Mesendoderm (in vitro differentiated cells): ENCODE measurements at regions not wholly inside any gene's neighbourhood (a gene's known extent, or its start where the extent isn't known, plus 50 kb on each side); places are given as distances from the start of the nearest gene placed in this dataset.

Experiments
- DNase-seq: peaks from one replicate; pipeline ENCODE4 v3.0.0; 2013
- H2AK5ac ChIP-seq: 2 replicates; pipeline ENCODE4 v1.6.1; 2013; ENCODE audit warnings: low read length, inconsistent platforms
- H2BK120ac ChIP-seq: 2 replicates; pipeline ENCODE4 v1.6.1; 2013; ENCODE audit warnings: low read depth, mild to moderate bottlenecking, low read length, moderate library complexity, mixed read lengths
- H2BK15ac ChIP-seq: replicated peaks from 2 replicates; pipeline ENCODE4 v1.6.1; 2013; ENCODE audit warnings: low read depth, mild to moderate bottlenecking, moderate library complexity
- H2BK5ac ChIP-seq: 2 replicates; pipeline ENCODE4 v1.6.1; 2013; ENCODE audit warnings: low read length, inconsistent platforms
- H3K18ac ChIP-seq: 2 replicates; pipeline ENCODE4 v1.6.1; 2013; ENCODE audit warnings: mild to moderate bottlenecking, low read length, mixed read lengths
- H3K23ac ChIP-seq: one replicate; pipeline ENCODE4 v1.6.1; 2013; ENCODE audit warnings: low read length
- H3K27ac ChIP-seq: 2 replicates; pipeline ENCODE4 v1.5.1; 2013; ENCODE audit warnings: low read depth, mild to moderate bottlenecking, inconsistent platforms, low read length, moderate library complexity
- H3K27me3 ChIP-seq: 2 replicates; pipeline ENCODE4 v1.6.1; 2013; ENCODE audit warnings: low read length, control low read depth, mild to moderate bottlenecking, inconsistent platforms; ENCODE audit not compliant: insufficient read depth, poor library complexity
- H3K36me3 ChIP-seq: 2 replicates; pipeline ENCODE4 v1.6.1; 2013; ENCODE audit warnings: low read length, inconsistent platforms; ENCODE audit not compliant: control insufficient read depth, insufficient read depth
- H3K4ac ChIP-seq: one replicate; pipeline ENCODE4 v1.6.1; 2013; ENCODE audit warnings: low read depth, mild to moderate bottlenecking, low read length, moderate library complexity
- H3K4me1 ChIP-seq: 2 replicates; pipeline ENCODE4 v1.6.1; 2013; ENCODE audit warnings: low read depth, low read length, inconsistent platforms; ENCODE audit not compliant: control insufficient read depth
- H3K4me2 ChIP-seq: 2 replicates; pipeline ENCODE4 v1.6.1; 2013; ENCODE audit warnings: low read length
- H3K4me3 ChIP-seq: 2 replicates; pipeline ENCODE4 v1.5.1; 2013; ENCODE audit warnings: mild to moderate bottlenecking, low read length
- H3K56ac ChIP-seq: one replicate; pipeline ENCODE4 v1.6.1; 2013; ENCODE audit warnings: low read length
- H3K79me1 ChIP-seq: 2 replicates; pipeline ENCODE4 v1.6.1; 2013; ENCODE audit warnings: low read length, inconsistent platforms
- H3K79me2 ChIP-seq: 2 replicates; pipeline ENCODE4 v1.6.1; 2013; ENCODE audit warnings: mild to moderate bottlenecking, low read length; ENCODE audit not compliant: control insufficient read depth, insufficient read depth
- H3K9ac ChIP-seq: 2 replicates; pipeline ENCODE4 v1.6.1; 2013; ENCODE audit warnings: low read length, inconsistent platforms
- H4K5ac ChIP-seq: one replicate; pipeline ENCODE4 v1.6.1; 2013; ENCODE audit warnings: low read length
- H4K8ac ChIP-seq: one replicate; pipeline ENCODE4 v1.6.1; 2013; ENCODE audit warnings: low read depth, mild to moderate bottlenecking, control low read depth, low read length, moderate library complexity
- WGBS: extraction: QIAGEN DNeasy Blood & Tissue Kit; methylation state at CpG from one replicate; pipeline ENCODE4 v1.1.7; 2013; ENCODE audit warnings: low lambda C conversion rate, missing lambda C conversion rate; ENCODE audit not compliant: insufficient coverage; ENCODE audit errors: extremely low coverage; 5-methylcytosine and 5-hydroxymethylcytosine counted together

DNA sequence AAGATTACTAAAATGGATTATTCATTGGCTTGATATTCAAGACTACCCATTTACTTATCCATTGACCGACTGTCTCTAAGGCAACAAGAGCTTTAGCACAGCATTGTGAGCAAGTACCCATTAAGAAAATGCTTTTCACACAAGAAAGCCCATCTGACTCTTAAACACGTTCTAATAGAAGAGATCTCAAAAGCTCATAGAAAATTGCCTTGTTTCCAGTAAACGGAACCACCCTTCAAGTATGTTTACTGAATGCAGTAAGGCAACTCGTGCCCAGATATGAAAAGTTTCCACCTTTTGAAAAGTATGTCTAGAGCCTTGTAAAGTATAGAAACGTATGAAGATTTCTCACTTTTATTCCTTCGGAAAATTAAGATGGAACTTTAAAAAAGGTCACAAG, 655.3 kb upstream of the ALCAM start:
- Histone ChIP-seq H3K56ac (no peak overlapping the region), H3K4me3 (no peak overlapping the region), H3K79me2 (no peaks in the 10 kb centered on the region), H3K4me1 (no peaks in the 10 kb centered on the region), H3K4ac (no peak overlapping the region), H3K79me1 (no peaks in the 10 kb centered on the region), H2BK15ac (no peak overlapping the region), H3K36me3 (no peaks in the 10 kb centered on the region), H2BK5ac (no peak overlapping the region), H4K8ac (no peak overlapping the region), H3K27me3 (no peaks in the 10 kb centered on the region), H3K18ac (no peak overlapping the region), H2BK120ac (no peak overlapping the region), H3K23ac (no peak overlapping the region), H3K9ac (no peak overlapping the region), H3K27ac (no peak overlapping the region), H2AK5ac (no peak overlapping the region), H4K5ac (no peak overlapping the region), H3K4me2 (no peak overlapping the region)
- no peak for DNase-seq
- no CpG with 5 or more reads among the region's 6 CpGs for WGBS

DNA sequence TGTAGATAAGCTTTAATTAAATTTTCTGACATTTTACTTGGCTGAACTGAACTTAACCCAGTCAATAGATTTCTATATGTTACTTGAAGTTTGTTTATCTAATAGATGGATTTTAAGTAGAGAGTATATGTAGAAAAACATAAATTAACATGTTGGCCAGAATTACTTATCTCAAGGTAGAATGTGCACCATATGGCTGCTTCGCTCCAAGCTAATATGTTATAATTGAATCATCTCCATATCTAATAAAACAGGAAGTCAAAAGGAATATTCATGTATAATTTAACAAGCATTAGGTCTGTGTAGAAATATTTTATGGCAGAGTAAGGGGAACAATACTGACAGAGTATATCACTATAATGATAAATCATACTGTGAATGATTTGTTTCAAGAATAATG, 650.7 kb upstream of the ALCAM start:
- H3K56ac ChIP-seq = no peak overlapping the region
- H3K79me2 ChIP-seq = no peaks in the 10 kb centered on the region
- H4K5ac ChIP-seq = no peak overlapping the region
- H2AK5ac ChIP-seq = no peak overlapping the region
- H3K79me1 ChIP-seq = no peaks in the 10 kb centered on the region
- no peak overlapping the region for H4K8ac ChIP-seq
- no peak overlapping the region for H2BK15ac ChIP-seq
- no peaks in the 10 kb centered on the region for H3K4me1 ChIP-seq
- no peaks in the 10 kb centered on the region for H3K27me3 ChIP-seq
- no peak overlapping the region for H3K4ac ChIP-seq
- H3K4me3 ChIP-seq = no peak overlapping the region
- no CpG with 5 or more reads among the region's 1 CpG for WGBS
- no peak for DNase-seq
- no peak overlapping the region for H3K18ac ChIP-seq
- H3K4me2 ChIP-seq = no peak overlapping the region
- H2BK5ac ChIP-seq = no peak overlapping the region
- no peak overlapping the region for H3K27ac ChIP-seq
- H2BK120ac ChIP-seq = no peak overlapping the region
- no peak overlapping the region for H3K23ac ChIP-seq
- H3K9ac ChIP-seq = no peak overlapping the region
- H3K36me3 ChIP-seq = no peaks in the 10 kb centered on the region

DNA sequence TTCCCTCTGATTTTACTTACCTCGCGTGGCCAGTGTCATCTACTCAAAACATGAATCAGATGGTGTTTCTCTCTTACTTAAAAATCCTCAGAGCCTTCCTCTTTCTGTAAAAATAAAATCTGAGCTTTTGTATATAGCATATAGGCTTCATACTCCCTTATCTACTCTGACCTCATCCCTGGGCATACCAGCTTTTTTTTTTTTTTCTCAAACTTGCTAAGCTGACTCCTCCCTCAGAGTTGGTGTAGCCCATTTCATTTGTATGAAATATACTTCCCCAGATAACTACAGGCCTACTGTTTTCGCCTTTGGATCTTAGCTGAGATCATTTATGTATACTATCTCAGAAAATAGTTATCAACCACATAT, 648.9 kb upstream of the ALCAM start:
- no peak overlapping the region for H3K4me3 ChIP-seq
- H3K4ac ChIP-seq = no peak overlapping the region
- H3K79me1 ChIP-seq = no peaks in the 10 kb centered on the region
- H3K9ac ChIP-seq = no peak overlapping the region
- H3K56ac ChIP-seq = no peak overlapping the region
- no peaks in the 10 kb centered on the region for H3K36me3 ChIP-seq
- H3K23ac ChIP-seq = no peak overlapping the region
- no peak overlapping the region for H2BK120ac ChIP-seq
- H3K18ac ChIP-seq = no peak overlapping the region
- H4K8ac ChIP-seq = no peak overlapping the region
- no peaks in the 10 kb centered on the region for H3K79me2 ChIP-seq
- H2AK5ac ChIP-seq = no peak overlapping the region
- H2BK5ac ChIP-seq = no peak overlapping the region
- H3K4me2 ChIP-seq = no peak overlapping the region
- no peak overlapping the region for H3K27ac ChIP-seq
- no peak for DNase-seq
- H3K27me3 ChIP-seq = no peaks in the 10 kb centered on the region
- no CpG with 5 or more reads among the region's 3 CpGs for WGBS
- no peak overlapping the region for H2BK15ac ChIP-seq
- no peaks in the 10 kb centered on the region for H3K4me1 ChIP-seq
- no peak overlapping the region for H4K5ac ChIP-seq

DNA sequence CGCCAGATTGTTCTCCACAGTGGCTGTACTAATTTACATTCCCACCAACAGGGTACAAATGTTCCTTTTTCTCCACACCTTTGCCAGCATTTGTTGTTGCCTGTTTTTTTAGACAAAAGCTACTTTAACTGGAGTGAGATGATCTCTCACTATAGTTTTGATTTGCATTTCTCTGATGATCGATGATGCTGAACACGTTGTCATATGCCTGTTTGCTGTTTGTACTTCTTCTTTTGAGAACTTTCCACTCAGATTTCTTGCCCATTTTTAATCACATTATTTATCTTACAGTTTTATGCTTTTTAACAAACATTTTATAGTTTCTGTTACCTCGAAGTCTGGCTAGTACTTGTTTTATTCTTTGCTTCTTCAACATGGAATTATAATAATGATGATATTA, 643.7 kb upstream of the ALCAM start:
- H4K8ac ChIP-seq = no peak overlapping the region
- no peaks in the 10 kb centered on the region for H3K79me2 ChIP-seq
- no peak overlapping the region for H4K5ac ChIP-seq
- H3K23ac ChIP-seq = no peak overlapping the region
- no peaks in the 10 kb centered on the region for H3K4me1 ChIP-seq
- no peak overlapping the region for H3K27ac ChIP-seq
- no peak overlapping the region for H3K4ac ChIP-seq
- H3K27me3 ChIP-seq = no peaks in the 10 kb centered on the region
- no CpG with 5 or more reads among the region's 4 CpGs for WGBS
- H2BK120ac ChIP-seq = no peak overlapping the region
- no peak overlapping the region for H2BK5ac ChIP-seq
- H3K36me3 ChIP-seq = no peaks in the 10 kb centered on the region
- H3K18ac ChIP-seq = no peak overlapping the region
- no peak for DNase-seq
- no peaks in the 10 kb centered on the region for H3K79me1 ChIP-seq
- H3K9ac ChIP-seq = no peak overlapping the region
- no peak overlapping the region for H3K4me3 ChIP-seq
- H3K4me2 ChIP-seq = no peak overlapping the region
- H2AK5ac ChIP-seq = no peak overlapping the region
- H2BK15ac ChIP-seq = no peak overlapping the region
- H3K56ac ChIP-seq = no peak overlapping the region

DNA sequence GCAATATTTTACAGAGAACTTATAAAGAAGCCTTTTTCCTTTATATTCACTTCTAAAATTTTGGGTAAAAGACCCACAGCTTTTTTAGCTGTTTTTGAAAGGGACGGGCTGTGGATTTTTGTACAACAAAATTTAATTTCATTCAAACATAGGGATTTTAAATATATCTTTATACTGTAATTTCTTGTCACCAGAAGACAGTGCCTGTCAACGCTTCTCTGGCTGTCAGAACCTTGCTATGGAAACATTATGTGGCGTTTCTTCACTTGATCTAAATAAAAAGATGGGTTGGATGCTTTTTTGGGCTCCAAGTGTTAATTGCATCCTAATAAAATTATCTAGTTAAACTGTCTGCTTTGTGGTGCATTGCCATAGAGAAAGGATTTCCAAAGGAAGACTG, 635.6 kb upstream of the ALCAM start:
- no peak overlapping the region for H3K4ac ChIP-seq
- no peak for DNase-seq
- H4K5ac ChIP-seq = no peak overlapping the region
- no CpG with 5 or more reads among the region's 3 CpGs for WGBS
- no peaks in the 10 kb centered on the region for H3K4me1 ChIP-seq
- H3K56ac ChIP-seq = no peak overlapping the region
- H3K4me3 ChIP-seq = no peak overlapping the region
- H3K36me3 ChIP-seq = no peaks in the 10 kb centered on the region
- no peaks in the 10 kb centered on the region for H3K79me2 ChIP-seq
- H3K9ac ChIP-seq = no peak overlapping the region
- H3K79me1 ChIP-seq = no peaks in the 10 kb centered on the region
- H2BK120ac ChIP-seq = no peak overlapping the region
- H3K23ac ChIP-seq = no peak overlapping the region
- H2BK15ac ChIP-seq = no peak overlapping the region
- no peak overlapping the region for H3K18ac ChIP-seq
- H2AK5ac ChIP-seq = no peak overlapping the region
- H2BK5ac ChIP-seq = no peak overlapping the region
- no peak overlapping the region for H3K27ac ChIP-seq
- no peaks in the 10 kb centered on the region for H3K27me3 ChIP-seq
- no peak overlapping the region for H4K8ac ChIP-seq
- H3K4me2 ChIP-seq = no peak overlapping the region

DNA sequence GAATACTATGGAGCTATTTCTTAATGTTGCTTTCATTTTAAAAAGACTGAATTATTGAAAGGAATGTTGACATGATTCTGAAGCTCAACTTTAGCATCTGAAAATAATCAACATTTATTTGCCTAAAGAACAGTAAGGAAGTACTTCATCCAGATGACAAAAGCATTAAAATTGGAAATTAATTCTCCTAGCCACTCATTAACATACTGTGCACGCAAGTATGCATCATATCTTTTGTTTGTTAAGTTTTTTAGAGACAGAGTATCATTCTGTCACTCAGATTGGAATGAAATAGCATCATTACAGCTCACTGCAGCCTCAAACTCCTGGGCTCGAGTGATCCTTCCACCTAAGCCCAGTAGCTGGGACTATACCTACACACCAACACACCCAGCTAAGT, 632.1 kb upstream of the ALCAM start:
- no peak overlapping the region for H3K56ac ChIP-seq
- no peak overlapping the region for H2BK5ac ChIP-seq
- no peaks in the 10 kb centered on the region for H3K79me1 ChIP-seq
- H3K9ac ChIP-seq = no peak overlapping the region
- H3K4me1 ChIP-seq = no peaks in the 10 kb centered on the region
- no peaks in the 10 kb centered on the region for H3K79me2 ChIP-seq
- H3K36me3 ChIP-seq = no peaks in the 10 kb centered on the region
- H4K8ac ChIP-seq = no peak overlapping the region
- H2BK15ac ChIP-seq = no peak overlapping the region
- no peaks in the 10 kb centered on the region for H3K27me3 ChIP-seq
- no peak overlapping the region for H3K4me3 ChIP-seq
- H3K23ac ChIP-seq = no peak overlapping the region
- no peak for DNase-seq
- H2BK120ac ChIP-seq = no peak overlapping the region
- no peak overlapping the region for H3K18ac ChIP-seq
- H2AK5ac ChIP-seq = no peak overlapping the region
- H3K4ac ChIP-seq = no peak overlapping the region
- no peak overlapping the region for H4K5ac ChIP-seq
- no peak overlapping the region for H3K27ac ChIP-seq
- WGBS = no CpG with 5 or more reads among the region's 2 CpGs
- no peak overlapping the region for H3K4me2 ChIP-seq
